HEK293T (cell line): ENCODE measurements at regions not wholly inside any gene's neighbourhood (a gene's known extent, or its start where the extent isn't known, plus 50 kb on each side); places are given as distances from the start of the nearest gene placed in this dataset.

Source experiments
- CTCF ChIA-PET: fragments of 350-600 bp; formaldehyde crosslinking; extraction: SDS; loops from one replicate; lab custom pipeline; 2021; ENCODE audit warnings: antibody characterized with exemption, inconsistent platforms; lab: Yijun Ruan, JAX
- POLR2A ChIA-PET: fragments of 350-600 bp; formaldehyde crosslinking; extraction: SDS; loops from one replicate; lab custom pipeline; 2020; ENCODE audit warnings: antibody characterized with exemption, inconsistent platforms; lab: Yijun Ruan, JAX
- DNase-seq: peaks from one replicate; pipeline ENCODE4 v3.0.0; 2012; ENCODE audit warnings: mixed read lengths; ENCODE audit errors: extremely low spot score
- ARNT ChIP-seq: fragments of 450-650 bp; IDR thresholded peaks from 2 replicates; pipeline ENCODE4 v1.6.1; 2017; ENCODE audit warnings: mild to moderate bottlenecking
- BHLHE40 ChIP-seq: fragments of 450-650 bp; IDR thresholded peaks from 2 replicates; pipeline ENCODE4 v1.6.1; 2016; ENCODE audit warnings: mild to moderate bottlenecking, moderate library complexity, borderline replicate concordance
- CTBP1 ChIP-seq: fragments of 450-650 bp; IDR thresholded peaks from 2 replicates; pipeline ENCODE4 v1.6.1; 2016; ENCODE audit warnings: borderline replicate concordance
- ELF4 ChIP-seq: fragments of 450-650 bp; IDR thresholded peaks from 2 replicates; pipeline ENCODE4 v1.6.1; 2017; ENCODE audit warnings: antibody characterized with exemption
- FOXA1 ChIP-seq: fragments of 450-650 bp; IDR thresholded peaks from 2 replicates; pipeline ENCODE4 v1.6.1; 2016; ENCODE audit warnings: mild to moderate bottlenecking
- FOXK2 ChIP-seq: fragments of 450-650 bp; IDR thresholded peaks from 2 replicates; pipeline ENCODE4 v1.6.1; 2016; ENCODE audit warnings: mild to moderate bottlenecking
- FOXM1 ChIP-seq: fragments of 450-650 bp; IDR thresholded peaks from 2 replicates; pipeline ENCODE4 v1.6.1; 2017; ENCODE audit warnings: mild to moderate bottlenecking, borderline replicate concordance
- HDGF ChIP-seq: fragments of 450-650 bp; IDR thresholded peaks from 2 replicates; pipeline ENCODE4 v1.6.1; 2017; ENCODE audit warnings: antibody characterized with exemption, borderline replicate concordance
- L3MBTL2 ChIP-seq: fragments of 450-650 bp; conservative IDR thresholded peaks from 2 replicates; pipeline ENCODE4 v1.6.1; 2016; ENCODE audit warnings: mild to moderate bottlenecking
- LEF1 ChIP-seq: fragments of 450-650 bp; IDR thresholded peaks from 2 replicates; pipeline ENCODE4 v1.6.1; 2017; ENCODE audit warnings: mild to moderate bottlenecking, borderline replicate concordance
- NFRKB ChIP-seq: fragments of 450-650 bp; IDR thresholded peaks from 2 replicates; pipeline ENCODE4 v1.6.1; 2016; ENCODE audit warnings: mild to moderate bottlenecking, moderate library complexity
- SP1 ChIP-seq: fragments of 450-650 bp; IDR thresholded peaks from 2 replicates; pipeline ENCODE4 v1.6.1; 2017
- SUZ12 ChIP-seq: fragments of 450-650 bp; IDR thresholded peaks from 2 replicates; pipeline ENCODE4 v1.6.1; 2016; ENCODE audit warnings: mild to moderate bottlenecking
- TARDBP ChIP-seq: fragments of 450-650 bp; IDR thresholded peaks from 2 replicates; pipeline ENCODE4 v1.6.1; 2016
- ZNF384 ChIP-seq: fragments of 450-650 bp; IDR thresholded peaks from 2 replicates; pipeline ENCODE4 v1.6.1; 2016
- TF ChIP-seq, protein P1 (sequence below): fragments of 450-650 bp; IDR thresholded peaks from 2 replicates; pipeline ENCODE4 v1.6.1; 2016

DNA sequence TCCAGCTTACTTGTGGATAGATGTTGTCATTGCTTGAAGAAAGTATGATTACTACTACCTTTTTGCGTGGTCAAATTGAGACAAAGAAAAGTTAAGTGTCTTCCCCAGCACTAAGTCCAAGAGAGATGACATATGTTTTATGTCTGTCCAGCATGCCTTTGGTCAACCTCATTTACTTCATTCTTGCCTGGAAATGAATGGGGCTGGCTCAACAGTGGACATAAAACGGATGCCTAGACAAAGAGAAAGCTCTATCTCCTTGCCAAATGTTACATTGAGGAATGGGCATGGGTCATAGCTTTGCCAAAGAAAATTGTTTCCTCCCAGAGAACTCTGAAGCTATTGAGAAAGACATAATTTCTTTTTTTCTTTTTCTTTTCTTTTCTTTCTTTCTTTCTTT, 82.4 kb upstream of the PLPPR4 start:
- TF ChIP-seq FOXM1 (no peak), ARNT (no peak), L3MBTL2 (no peak), SP1 (no peak), ZNF384 (no peak), NFRKB (no peak), LEF1 (no peak), BHLHE40 (no peak), TARDBP (no peak), FOXK2 (no peak), CTBP1 (no peak), SUZ12 (no peak), HDGF (no peak), FOXA1 (no peak)
- TF ChIP-seq, protein P1, sequence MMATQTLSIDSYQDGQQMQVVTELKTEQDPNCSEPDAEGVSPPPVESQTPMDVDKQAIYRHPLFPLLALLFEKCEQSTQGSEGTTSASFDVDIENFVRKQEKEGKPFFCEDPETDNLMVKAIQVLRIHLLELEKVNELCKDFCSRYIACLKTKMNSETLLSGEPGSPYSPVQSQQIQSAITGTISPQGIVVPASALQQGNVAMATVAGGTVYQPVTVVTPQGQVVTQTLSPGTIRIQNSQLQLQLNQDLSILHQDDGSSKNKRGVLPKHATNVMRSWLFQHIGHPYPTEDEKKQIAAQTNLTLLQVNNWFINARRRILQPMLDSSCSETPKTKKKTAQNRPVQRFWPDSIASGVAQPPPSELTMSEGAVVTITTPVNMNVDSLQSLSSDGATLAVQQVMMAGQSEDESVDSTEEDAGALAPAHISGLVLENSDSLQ: no peak
- ChIA-PET POLR2A (no interaction called here), CTCF (interaction anchor here (1.6 kb wide), 1 partner anchor 300 kb away, joined by 5 read pairs; no protein-coding TSS in a partner anchor)
- no peak for DNase-seq

DNA sequence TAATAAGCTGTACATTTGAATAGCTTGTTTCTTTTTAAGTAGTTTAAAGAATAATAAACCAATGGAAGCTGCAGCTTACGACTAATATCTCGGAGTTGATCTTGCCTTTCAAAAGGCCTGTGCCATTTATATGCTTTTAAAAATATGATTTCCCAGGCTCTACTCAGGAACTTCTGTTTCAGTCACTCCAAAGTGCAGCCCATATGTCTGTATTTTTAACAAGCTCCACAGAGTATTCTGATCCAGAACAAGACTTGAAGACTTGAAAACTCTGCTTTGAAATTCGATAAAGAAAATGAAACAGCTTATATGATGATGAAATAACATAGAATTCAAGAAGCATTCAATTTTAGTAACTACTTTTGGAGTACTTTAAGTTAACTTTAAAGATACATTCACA, 79.1 kb upstream of the PLPPR4 start:
- no peak for TF ChIP-seq ARNT
- TF ChIP-seq TARDBP: no peak
- no peak for TF ChIP-seq SP1
- TF ChIP-seq FOXK2: no peak
- no peak for TF ChIP-seq ZNF384
- TF ChIP-seq SUZ12: no peak
- no peak for TF ChIP-seq NFRKB
- no peak for TF ChIP-seq LEF1
- no peak for TF ChIP-seq ELF4
- TF ChIP-seq BHLHE40: no peak
- TF ChIP-seq CTBP1: no peak
- TF ChIP-seq FOXM1: no peak
- TF ChIP-seq HDGF: no peak
- no peak for TF ChIP-seq L3MBTL2
- TF ChIP-seq FOXA1: no peak
- TF ChIP-seq, protein P1: no peak

DNA sequence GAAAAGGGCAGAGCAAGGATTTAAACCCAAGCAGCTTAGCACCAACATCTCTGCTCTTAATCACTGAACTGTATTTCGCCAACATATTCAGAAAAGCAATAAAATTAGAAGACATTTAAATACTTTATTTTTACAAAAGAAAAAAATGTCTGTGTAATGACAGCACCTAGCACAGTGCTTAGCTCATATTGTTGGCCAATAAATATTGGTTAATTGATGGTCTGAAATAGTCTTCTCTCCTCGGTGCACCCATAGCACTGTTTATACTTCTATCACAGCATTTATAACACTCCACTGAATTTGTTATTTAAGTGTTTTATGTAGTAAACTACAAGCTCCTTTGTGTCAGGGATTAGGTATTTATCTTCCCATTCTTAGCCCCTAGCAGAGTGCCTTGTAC, 70.9 kb upstream of the PLPPR4 start:
- no peak for DNase-seq
- no peak for TF ChIP-seq BHLHE40
- no peak for TF ChIP-seq ELF4
- TF ChIP-seq, protein P1: no peak
- no peak for TF ChIP-seq NFRKB
- TF ChIP-seq FOXM1: no peak
- TF ChIP-seq LEF1: no peak
- no peak for TF ChIP-seq ARNT
- POLR2A ChIA-PET: no interaction called here
- CTCF ChIA-PET: no interaction called here

More for the DNA sequence above, 79.1 kb upstream of the PLPPR4 start:
- CTCF ChIA-PET: no interaction called here
- POLR2A ChIA-PET: no interaction called here
- DNase-seq: no peak

DNA sequence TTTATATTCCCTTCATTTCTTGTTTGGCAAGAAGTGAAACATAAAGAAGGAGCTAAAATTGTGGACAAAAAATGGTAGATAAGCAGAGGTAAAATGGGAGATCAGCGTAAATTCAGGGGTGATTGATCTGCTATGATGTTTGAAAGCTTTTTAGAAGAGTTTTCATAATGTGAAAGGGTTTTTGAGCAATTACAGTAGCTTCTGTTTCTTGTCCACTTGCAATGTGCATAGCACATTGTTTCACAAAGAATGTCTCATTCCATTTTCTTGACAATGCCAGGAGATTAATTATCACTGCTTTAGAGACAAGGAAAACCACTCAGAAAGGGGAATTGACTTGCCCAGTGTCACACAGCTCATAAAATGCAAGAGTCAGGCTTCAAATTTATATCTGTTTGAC, 65.9 kb upstream of the PLPPR4 start:
- ChIA-PET CTCF (interaction anchor here (1.2 kb wide), 1 partner anchor 404 kb away, joined by 3 read pairs; no protein-coding TSS in a partner anchor), POLR2A (no interaction called here)
- TF ChIP-seq HDGF (no peak), LEF1 (no peak), FOXK2 (no peak), TARDBP (no peak), ELF4 (no peak), ARNT (no peak)
- no peak for DNase-seq

DNA sequence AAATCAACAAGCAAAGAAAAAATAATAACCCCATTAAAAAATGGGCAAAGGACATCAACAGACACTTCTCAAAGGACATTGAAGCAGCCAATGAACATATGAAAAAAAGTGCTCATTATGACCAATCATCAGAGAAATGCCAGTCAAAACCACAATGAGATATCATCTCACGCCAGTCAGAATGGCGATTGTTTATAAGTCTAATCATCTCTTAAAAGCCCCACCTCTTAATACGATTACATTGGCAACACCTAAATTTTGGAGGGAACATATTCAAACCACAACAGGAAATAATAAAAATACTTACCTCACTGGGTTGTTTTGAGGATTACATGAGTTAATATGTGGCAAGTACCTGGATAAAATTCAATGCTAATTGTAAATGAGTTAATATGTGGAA, 57.1 kb upstream of the PLPPR4 start:
- CTCF ChIA-PET: interaction anchor here (0.6 kb wide), 1 partner anchor 309 kb away, joined by 3 read pairs; no protein-coding TSS in a partner anchor
- POLR2A ChIA-PET: no interaction called here
- DNase-seq: no peak
- TF ChIP-seq CTBP1: no peak
- no peak for TF ChIP-seq ARNT
- TF ChIP-seq, protein P1: no peak
- TF ChIP-seq BHLHE40: no peak
